Activated CD8-positive, alpha-beta T cell treated with anti-CD3 and anti-CD28 coated beads, Interleukin-2, amount 10 ng/mL, durations not matched to agents 7 days and 5 days (primary cell): ENCODE measurements at regions not wholly inside any gene's neighbourhood (a gene's known extent, or its start where the extent isn't known, plus 50 kb on each side); places are given as distances from the start of the nearest gene placed in this dataset.

ENCODE experiments used
- ATAC-seq: fragments of 150-1000 bp; cut with Tn5 transposase; one replicate; pipeline ENCODE4 v1.10.0; 2021; ENCODE audit warnings: moderate library complexity
- CTCF ChIA-PET: fragments of 350-600 bp; sonication (Branson Sonifier 250); formaldehyde crosslinking; loops from one replicate; lab custom pipeline; 2021; ENCODE audit warnings: antibody characterized with exemption; lab: Charles Lee
- POLR2A ChIA-PET: fragments of 350-600 bp; sonication (Branson Sonifier 250); formaldehyde crosslinking; loops from one replicate; lab custom pipeline; 2021; ENCODE audit warnings: antibody characterized with exemption; lab: Charles Lee
- DNase-seq: peaks from one replicate; pipeline ENCODE4 v3.0.0-alpha.2; 2020
- H3K27ac Mint-ChIP-seq: one replicate; pipeline ENCODE4 v1.8.0; 2021; ENCODE audit warnings: mild to moderate bottlenecking, mixed read lengths
- H3K27me3 Mint-ChIP-seq: one replicate; pipeline ENCODE4 v1.8.0; 2021; ENCODE audit warnings: low read depth, mixed read lengths
- H3K36me3 Mint-ChIP-seq: one replicate; pipeline ENCODE4 v1.8.0; 2021; ENCODE audit warnings: low read depth, mixed read lengths
- H3K4me1 Mint-ChIP-seq: one replicate; pipeline ENCODE4 v1.8.0; 2021; ENCODE audit warnings: low read depth, mixed read lengths
- H3K4me3 Mint-ChIP-seq: one replicate; pipeline ENCODE4 v1.8.0; 2021; ENCODE audit warnings: mild to moderate bottlenecking, mixed read lengths
- H3K9me3 Mint-ChIP-seq: one replicate; pipeline ENCODE4 v1.8.0; 2022; ENCODE audit warnings: mixed read lengths; ENCODE audit not compliant: insufficient read depth

- ATAC-seq (no peak), DNase-seq (no peak)
- no peaks in the 10 kb centered on the region for H3K4me1 Mint-ChIP-seq
- H3K9me3 Mint-ChIP-seq: no peaks in the 10 kb centered on the region
- no peaks in the 10 kb centered on the region for H3K27me3 Mint-ChIP-seq
- CTCF ChIA-PET: no interaction called here
- H3K36me3 Mint-ChIP-seq: no peaks in the 10 kb centered on the region
- no peak overlapping the region for H3K27ac Mint-ChIP-seq
- POLR2A ChIA-PET: no interaction called here
- no peak overlapping the region for H3K4me3 Mint-ChIP-seq
Measured at GRCh38 chr13:78319101-78319627, 284.2 kb downstream of the POU4F1 start.

- POLR2A ChIA-PET: no interaction called here
- no peak for DNase-seq
- CTCF ChIA-PET: no interaction called here
- Mint-ChIP-seq H3K27me3 (no peaks in the 10 kb centered on the region), H3K4me3 (no peak overlapping the region), H3K9me3 (no peaks in the 10 kb centered on the region), H3K36me3 (no peaks in the 10 kb centered on the region), H3K27ac (no peak overlapping the region), H3K4me1 (no peaks in the 10 kb centered on the region)
- no peak for ATAC-seq
Measured at GRCh38 chr13:78317030-78317429, 286.3 kb downstream of the POU4F1 start.

GRCh38 chr13:78309497-78310180, 293.7 kb downstream of the POU4F1 start:
- CTCF ChIA-PET: interaction anchor here (0.6 kb wide), 1 partner anchor 279 kb away, joined by 3 read pairs; no protein-coding TSS in a partner anchor

GRCh38 chr13:78306519-78307206, 296.7 kb downstream of the POU4F1 start:
- no peaks in the 10 kb centered on the region for H3K9me3 Mint-ChIP-seq
- no peaks in the 10 kb centered on the region for H3K27me3 Mint-ChIP-seq
- ChIA-PET POLR2A (no interaction called here), CTCF (no interaction called here)
- no peaks in the 10 kb centered on the region for H3K4me1 Mint-ChIP-seq
- no peak for ATAC-seq
- H3K4me3 Mint-ChIP-seq: no peak overlapping the region
- no peak overlapping the region for H3K27ac Mint-ChIP-seq
- DNase-seq: no peak
- no peaks in the 10 kb centered on the region for H3K36me3 Mint-ChIP-seq

More at GRCh38 chr13:78309497-78310180, 293.7 kb downstream of the POU4F1 start:
- no peaks in the 10 kb centered on the region for H3K36me3 Mint-ChIP-seq
- DNase-seq: no peak
- H3K9me3 Mint-ChIP-seq: no peaks in the 10 kb centered on the region
- no peak overlapping the region for H3K4me3 Mint-ChIP-seq
- no peak overlapping the region for H3K27ac Mint-ChIP-seq
- no peaks in the 10 kb centered on the region for H3K27me3 Mint-ChIP-seq
- ATAC-seq: no peak
- H3K4me1 Mint-ChIP-seq: no peaks in the 10 kb centered on the region
- POLR2A ChIA-PET: no interaction called here

GRCh38 chr13:78305171-78305570, 298.2 kb downstream of the POU4F1 start:
- Mint-ChIP-seq H3K27ac (no peak overlapping the region), H3K36me3 (no peaks in the 10 kb centered on the region), H3K27me3 (no peaks in the 10 kb centered on the region), H3K4me1 (no peaks in the 10 kb centered on the region), H3K9me3 (no peaks in the 10 kb centered on the region), H3K4me3 (no peak overlapping the region)
- CTCF ChIA-PET: interaction anchor here (1.5 kb wide), 1 partner anchor 64 kb away, joined by 3 read pairs; no protein-coding TSS in a partner anchor
- no peak for DNase-seq
- no peak for ATAC-seq
- POLR2A ChIA-PET: no interaction called here

GRCh38 chr13:78299832-78300623, 303.3 kb downstream of the POU4F1 start:
- H3K27ac Mint-ChIP-seq: no peak overlapping the region
- H3K36me3 Mint-ChIP-seq: no peaks in the 10 kb centered on the region
- no peak for ATAC-seq
- no peaks in the 10 kb centered on the region for H3K27me3 Mint-ChIP-seq
- no peak for DNase-seq
- H3K9me3 Mint-ChIP-seq: no peaks in the 10 kb centered on the region
- POLR2A ChIA-PET: no interaction called here
- no peaks in the 10 kb centered on the region for H3K4me1 Mint-ChIP-seq
- H3K4me3 Mint-ChIP-seq: no peak overlapping the region
- CTCF ChIA-PET: no interaction called here

- Mint-ChIP-seq H3K4me3 (no peak overlapping the region), H3K27me3 (no peaks in the 10 kb centered on the region), H3K9me3 (no peaks in the 10 kb centered on the region), H3K36me3 (no peaks in the 10 kb centered on the region), H3K4me1 (no peaks in the 10 kb centered on the region), H3K27ac (no peak overlapping the region)
- no peak for ATAC-seq
- ChIA-PET POLR2A (no interaction called here), CTCF (no interaction called here)
- no peak for DNase-seq
Measured at GRCh38 chr13:78298657-78299056, 304.7 kb downstream of the POU4F1 start.

GRCh38 chr13:78286748-78287147, 316.6 kb downstream of the POU4F1 start:
- DNase-seq: no peak
- Mint-ChIP-seq H3K36me3 (no peaks in the 10 kb centered on the region), H3K27ac (no peak overlapping the region), H3K9me3 (peaks cover 13% of the 10 kb centered on the region), H3K4me3 (no peak overlapping the region), H3K4me1 (no peaks in the 10 kb centered on the region), H3K27me3 (no peaks in the 10 kb centered on the region)
- ChIA-PET POLR2A (no interaction called here), CTCF (no interaction called here)
- ATAC-seq: no peak

GRCh38 chr13:78265098-78265497, 338.3 kb downstream of the POU4F1 start:
- H3K27me3 Mint-ChIP-seq: no peaks in the 10 kb centered on the region
- H3K4me1 Mint-ChIP-seq: no peaks in the 10 kb centered on the region
- DNase-seq (no peak), ATAC-seq (no peak)
- ChIA-PET CTCF (no interaction called here), POLR2A (no interaction called here)
- H3K27ac Mint-ChIP-seq: no peak overlapping the region
- no peaks in the 10 kb centered on the region for H3K36me3 Mint-ChIP-seq
- H3K9me3 Mint-ChIP-seq: no peaks in the 10 kb centered on the region
- H3K4me3 Mint-ChIP-seq: no peak overlapping the region

GRCh38 chr13:78258304-78258703, 339.7 kb upstream of the EDNRB start:
- H3K4me1 Mint-ChIP-seq: no peaks in the 10 kb centered on the region
- CTCF ChIA-PET: no interaction called here
- no peak overlapping the region for H3K27ac Mint-ChIP-seq
- ATAC-seq (no peak), DNase-seq (no peak)
- POLR2A ChIA-PET: no interaction called here
- no peak overlapping the region for H3K4me3 Mint-ChIP-seq
- H3K27me3 Mint-ChIP-seq: no peaks in the 10 kb centered on the region
- no peaks in the 10 kb centered on the region for H3K9me3 Mint-ChIP-seq
- H3K36me3 Mint-ChIP-seq: no peaks in the 10 kb centered on the region

- ChIA-PET CTCF (no interaction called here), POLR2A (no interaction called here)
- no peaks in the 10 kb centered on the region for H3K27me3 Mint-ChIP-seq
- H3K4me1 Mint-ChIP-seq: no peaks in the 10 kb centered on the region
- no peak overlapping the region for H3K4me3 Mint-ChIP-seq
- no peaks in the 10 kb centered on the region for H3K9me3 Mint-ChIP-seq
- DNase-seq (no peak), ATAC-seq (no peak)
- H3K36me3 Mint-ChIP-seq: no peaks in the 10 kb centered on the region
- no peak overlapping the region for H3K27ac Mint-ChIP-seq
Measured at GRCh38 chr13:78256484-78256883, 337.9 kb upstream of the EDNRB start.

- CTCF ChIA-PET: no interaction called here
- H3K36me3 Mint-ChIP-seq: no peaks in the 10 kb centered on the region
- H3K4me1 Mint-ChIP-seq: no peaks in the 10 kb centered on the region
- no peak for ATAC-seq
- no peak overlapping the region for H3K4me3 Mint-ChIP-seq
- POLR2A ChIA-PET: no interaction called here
- peaks cover 3% of the 10 kb centered on the region for H3K27me3 Mint-ChIP-seq
- no peak for DNase-seq
- H3K9me3 Mint-ChIP-seq: no peaks in the 10 kb centered on the region
- H3K27ac Mint-ChIP-seq: no peak overlapping the region
Measured at GRCh38 chr13:78254113-78254512, 335.5 kb upstream of the EDNRB start.
